Heart left ventricle (tissue), 13 donors: ENCODE measurements at regions not wholly inside any gene's neighbourhood (a gene's known extent, or its start where the extent isn't known, plus 50 kb on each side); places are given as distances from the start of the nearest gene placed in this dataset.

ENCODE experiments used
- POLR2A ChIP-seq, 2 donors: fragments of 450-650 bp; IDR thresholded peaks; one replicate each; pipeline ENCODE4 v1.6.1; 2017; ENCODE audit warnings: antibody characterized with exemption in 2 of 2, mild to moderate bottlenecking in 2 of 2, moderate library complexity in 2 of 2
- TF ChIP-seq, protein P1 (sequence below), 12 donors: fragments of 200-600 bp; sonication (generic) in 4 of 12; IDR thresholded peaks; one replicate each; pipeline versions ENCODE4 v1.5.0 to v1.8.0; 2018 to 2022; ENCODE audit warnings: antibody characterized with exemption in 12 of 12, mild to moderate bottlenecking in 5 of 12
- donor health status: ischemic (EF 13 %, LVEDD 7.1; RV severe dilation, severe dysfunction).
- donor health status: DM: no; HTN: yes; CAD: no.
- donor health status: DM: no; HTN: no; CAD: no.
- donor health status: ischemic (EF 25% LVEDD 6.9; RV normal size, moderate dysfunction).
- donor health status: ischemic (EF 25% LVEDD 5.7; RV mildly dilated, moderate dysfunction).
- donor health status: ischemic (EF 35%, LVEDD 5.7; RV mildly dilated, moderate dysfunction).
- donor health status: nonischemic (EF 11% LVEDD 7.7; RV severe dilation, severe dysfunction).
- donor health status: DM: yes; HTN: yes; CAD: no.
- donor health status: PGD.
- donor health status: ischemic (EF 29% LVEDD 5.4; RV normal size, mild dysfunction).
- donor health status: nonischemic (EF 23%, LVEDD 6.1; RV moderate dilation, normal function).

DNA sequence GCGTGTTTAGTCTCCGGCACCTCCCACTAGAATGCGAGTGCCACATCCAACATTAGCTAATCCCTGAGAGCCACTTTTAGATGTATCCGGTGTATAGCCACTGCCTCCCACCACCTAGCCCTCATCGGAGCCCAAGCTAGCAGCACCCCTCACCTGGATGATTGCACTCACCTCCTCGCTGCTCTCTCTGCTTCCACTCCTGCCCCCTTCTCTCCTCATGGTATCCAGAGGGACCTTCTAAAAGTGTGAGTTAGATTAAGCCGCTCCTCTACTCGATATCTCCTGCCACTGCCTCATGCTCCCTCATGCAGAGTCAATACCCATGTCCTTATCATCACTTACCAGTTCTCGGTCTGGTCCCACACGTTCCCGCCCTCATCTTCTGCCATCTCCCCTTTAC is 125.3 kb downstream of the RAB11FIP2 start:
- TF ChIP-seq, protein P1, sequence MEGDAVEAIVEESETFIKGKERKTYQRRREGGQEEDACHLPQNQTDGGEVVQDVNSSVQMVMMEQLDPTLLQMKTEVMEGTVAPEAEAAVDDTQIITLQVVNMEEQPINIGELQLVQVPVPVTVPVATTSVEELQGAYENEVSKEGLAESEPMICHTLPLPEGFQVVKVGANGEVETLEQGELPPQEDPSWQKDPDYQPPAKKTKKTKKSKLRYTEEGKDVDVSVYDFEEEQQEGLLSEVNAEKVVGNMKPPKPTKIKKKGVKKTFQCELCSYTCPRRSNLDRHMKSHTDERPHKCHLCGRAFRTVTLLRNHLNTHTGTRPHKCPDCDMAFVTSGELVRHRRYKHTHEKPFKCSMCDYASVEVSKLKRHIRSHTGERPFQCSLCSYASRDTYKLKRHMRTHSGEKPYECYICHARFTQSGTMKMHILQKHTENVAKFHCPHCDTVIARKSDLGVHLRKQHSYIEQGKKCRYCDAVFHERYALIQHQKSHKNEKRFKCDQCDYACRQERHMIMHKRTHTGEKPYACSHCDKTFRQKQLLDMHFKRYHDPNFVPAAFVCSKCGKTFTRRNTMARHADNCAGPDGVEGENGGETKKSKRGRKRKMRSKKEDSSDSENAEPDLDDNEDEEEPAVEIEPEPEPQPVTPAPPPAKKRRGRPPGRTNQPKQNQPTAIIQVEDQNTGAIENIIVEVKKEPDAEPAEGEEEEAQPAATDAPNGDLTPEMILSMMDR (IDR thresholded peaks at IDR 0.05): no peak
- no peak for TF ChIP-seq POLR2A (IDR thresholded peaks at IDR 0.05)
